ENCODE measurements at regions not wholly inside any gene's neighbourhood (a gene's known extent, or its start where the extent isn't known, plus 50 kb on each side); places are given as distances from the start of the nearest gene placed in this dataset.

DNA sequence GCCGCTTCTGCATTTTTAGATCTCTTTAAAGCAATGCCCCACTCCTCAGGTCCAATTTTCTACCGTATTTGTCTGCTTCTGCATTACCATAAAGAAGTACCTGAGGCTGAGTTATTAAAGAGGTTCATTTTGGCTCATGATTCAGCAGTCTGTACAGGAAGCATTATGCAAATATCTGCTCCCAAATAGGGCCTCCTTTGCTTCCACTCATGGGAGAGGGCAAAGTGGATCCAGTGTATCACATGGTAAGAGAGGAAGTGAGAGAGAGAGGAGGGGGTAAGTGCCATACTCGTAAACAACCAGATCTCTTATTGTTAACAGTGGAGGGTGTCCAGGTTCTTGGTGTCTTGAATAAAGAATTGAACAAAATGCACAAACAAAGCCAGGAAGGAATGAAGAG lies 316.1 kb upstream of the SEL1L start:
- peak; percentile 43 for DNase-seq

GRCh38 chr14:81855007-81855406 lies 321.4 kb upstream of the SEL1L start:
- DNase-seq = peak; percentile 44

GRCh38 chr14:81859046-81859445 lies 325.4 kb upstream of the SEL1L start:
- DNase-seq = no peak

DNA sequence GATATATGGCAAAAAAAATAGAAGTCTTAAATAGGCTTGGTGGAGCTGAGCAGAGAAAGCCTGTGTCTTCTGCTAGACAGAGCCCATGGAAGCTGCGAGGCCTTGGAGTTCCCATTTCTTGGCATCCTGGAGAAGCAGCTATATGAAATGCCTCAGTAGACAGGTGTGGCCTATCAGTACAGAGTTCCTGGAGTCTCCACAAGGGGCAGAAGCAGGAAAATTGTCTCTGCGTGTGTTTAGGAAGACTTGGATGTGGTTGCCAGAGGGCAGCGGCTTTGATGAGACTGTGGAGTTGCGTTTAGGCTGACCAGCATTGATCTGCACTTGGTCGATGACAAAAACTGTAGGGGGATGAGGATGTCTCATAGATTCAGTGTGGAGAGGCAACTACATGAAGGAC lies 334.5 kb upstream of the SEL1L start:
- DNase-seq = peak; percentile 18

DNA sequence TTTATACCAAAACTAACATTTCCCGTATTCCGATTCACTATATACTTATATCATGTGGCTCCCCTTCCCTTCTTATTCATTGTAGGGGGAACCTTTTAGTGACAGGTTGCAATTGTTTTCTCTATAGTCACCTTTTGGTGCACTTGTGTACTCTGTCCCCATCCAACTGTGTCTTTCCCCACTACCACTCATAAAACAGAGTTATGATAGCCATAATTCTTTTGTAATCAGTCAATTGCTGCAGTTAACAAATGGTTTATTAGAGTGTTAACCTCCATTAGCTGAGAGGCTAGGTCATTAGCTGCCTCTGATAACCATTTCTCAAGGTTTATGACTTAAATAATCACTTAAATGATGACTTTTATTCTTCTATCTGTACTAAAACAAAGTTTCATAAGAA lies 338.1 kb upstream of the SEL1L start:
- no peak for DNase-seq

GRCh38 chr14:81884382-81884781 lies 350.7 kb upstream of the SEL1L start:
- peak; percentile 27 for DNase-seq

DNA sequence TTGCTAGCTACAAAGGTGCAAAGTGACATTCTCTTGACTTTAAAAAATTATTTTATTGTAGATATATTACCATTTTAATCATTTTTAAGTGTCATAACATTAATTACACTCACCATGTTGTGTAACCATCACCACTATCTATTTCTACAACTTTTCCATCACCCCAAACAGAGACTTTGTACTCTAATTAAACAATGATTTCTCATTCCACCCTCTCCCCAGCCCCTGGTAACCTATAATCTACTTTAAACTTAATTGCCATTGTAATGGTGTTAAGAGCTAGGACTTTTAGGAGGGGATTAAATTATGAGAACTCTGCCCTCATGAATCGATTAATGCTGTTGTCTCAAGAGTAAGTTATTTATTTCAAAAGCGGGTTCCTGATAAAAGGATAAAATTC lies 352.9 kb upstream of the SEL1L start:
- no peak for DNase-seq

DNA sequence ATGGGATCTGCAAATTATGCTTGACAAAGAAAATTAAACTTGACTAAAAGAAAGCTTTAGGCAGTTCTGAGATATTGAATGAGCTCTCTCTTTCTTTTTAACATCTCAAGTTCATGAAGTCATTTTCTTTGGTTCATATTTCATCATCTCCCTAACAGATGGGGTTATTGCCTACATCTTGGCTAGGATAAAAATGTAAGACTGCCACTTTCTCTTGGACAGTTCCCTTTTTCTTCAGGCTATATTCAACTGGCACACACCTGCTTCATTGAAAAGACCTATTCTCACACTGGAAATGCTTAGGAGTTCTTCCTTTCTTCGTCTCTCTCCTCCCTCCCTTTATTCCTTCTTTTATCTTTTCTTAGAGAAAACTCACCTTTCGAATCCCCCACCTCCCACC lies 355.9 kb upstream of the SEL1L start:
- DNase-seq = no peak

GRCh38 chr14:81890020-81890419 lies 356.4 kb upstream of the SEL1L start:
- DNase-seq = no peak

- no peak for DNase-seq
These were observed 369.8 kb upstream of the SEL1L start for GRCh38 chr14:81903477-81903876.

DNA sequence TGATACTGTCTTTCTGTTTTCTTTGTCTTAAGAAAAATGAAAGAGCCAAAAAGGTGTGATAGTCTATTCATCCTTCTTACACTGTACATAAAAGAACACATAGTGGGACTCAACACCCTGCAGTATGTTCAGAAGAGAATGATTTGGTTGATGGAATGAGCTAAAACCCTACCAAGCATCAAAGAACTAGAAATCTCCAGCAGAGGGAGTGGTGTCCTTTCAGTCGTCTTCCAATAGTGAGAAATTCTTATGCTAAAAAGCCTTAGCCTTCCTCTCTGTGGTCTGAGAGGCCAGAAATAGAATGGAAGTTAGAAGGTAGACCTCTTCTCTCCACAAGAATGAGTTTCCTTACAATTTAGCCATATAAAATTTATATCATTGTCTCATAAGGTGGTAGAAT lies 393.4 kb upstream of the SEL1L start:
- DNase-seq = peak; percentile 32

DNA sequence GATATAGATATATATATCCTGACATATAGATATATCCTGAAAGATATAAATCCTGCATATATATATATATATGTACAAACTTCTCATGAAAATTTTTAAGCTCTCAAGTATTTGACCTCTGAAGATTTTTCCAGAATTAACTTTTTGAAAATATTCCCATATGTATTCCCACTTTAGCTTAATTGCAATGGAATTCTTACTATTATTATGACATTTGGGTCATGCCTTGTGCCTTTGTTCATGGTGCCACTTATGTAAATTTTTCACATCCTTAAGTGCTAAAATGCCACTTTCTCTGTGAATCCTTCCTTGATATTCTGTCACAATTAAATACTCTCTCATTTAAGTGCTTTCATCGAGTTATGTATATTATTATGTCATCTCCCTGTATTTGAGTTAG lies 398.2 kb upstream of the SEL1L start:
- no peak for DNase-seq

DNA sequence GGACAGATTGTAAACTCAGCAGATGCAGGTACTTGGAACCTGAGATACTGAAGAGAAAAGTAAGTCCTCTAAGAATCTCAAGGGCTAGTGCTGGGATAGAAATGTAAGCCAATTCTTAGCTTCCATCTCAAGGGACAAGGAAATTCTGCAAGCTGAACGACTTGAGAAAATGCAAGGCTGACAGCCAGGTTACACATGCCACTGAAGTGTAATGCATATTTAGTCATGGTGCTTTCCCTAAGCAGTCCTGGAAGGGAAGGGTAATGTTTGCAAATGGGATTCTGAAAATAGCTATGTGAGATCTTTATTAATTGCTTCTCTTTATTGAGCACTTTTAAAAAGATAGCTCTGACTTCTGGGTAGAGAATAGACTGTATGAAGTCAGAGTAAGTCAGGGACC lies 402.7 kb upstream of the SEL1L start:
- DNase-seq = no peak

DNA sequence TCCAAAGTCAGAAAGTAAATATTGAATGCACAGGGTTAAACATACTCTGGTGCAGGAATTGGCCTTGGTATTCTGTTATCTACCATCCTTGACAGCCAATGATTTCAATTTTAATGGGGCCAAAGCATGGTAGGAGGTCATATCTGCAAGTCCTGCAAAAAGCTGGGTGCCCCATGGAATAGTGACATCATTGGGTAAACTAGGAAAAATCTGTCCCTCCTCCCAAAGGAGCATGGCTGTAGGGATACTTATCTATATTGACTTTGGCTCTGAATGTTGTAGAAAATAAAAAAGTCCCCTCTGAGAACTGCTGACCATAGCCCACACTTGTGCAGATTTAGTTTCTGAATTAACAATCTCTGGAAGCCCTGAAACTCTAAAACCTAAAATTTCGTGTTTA lies 403.2 kb upstream of the SEL1L start:
- DNase-seq = no peak

- DNase-seq = no peak
These were observed 404.7 kb upstream of the SEL1L start for GRCh38 chr14:81938341-81938740.

DNA sequence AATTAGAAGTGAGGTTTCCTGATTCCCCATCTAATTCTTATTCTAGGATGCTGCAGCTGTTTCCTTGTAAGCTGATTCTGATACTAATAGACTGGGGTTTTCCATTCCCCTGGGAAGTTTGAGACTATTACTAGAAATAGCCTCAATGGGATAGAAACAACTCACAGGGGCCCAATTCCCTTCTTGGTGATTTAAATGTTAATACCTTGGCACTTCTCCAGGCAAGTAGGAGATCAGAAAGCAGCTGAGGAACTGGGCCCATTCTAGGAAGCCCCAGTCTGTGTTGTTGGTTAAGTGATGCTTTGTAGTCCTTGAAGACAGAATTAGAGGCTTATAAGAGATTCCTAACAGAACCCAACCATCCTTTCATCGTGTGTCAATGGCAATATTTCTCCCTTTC lies 407.0 kb upstream of the SEL1L start:
- DNase-seq = no peak

- no peak for DNase-seq
These were observed 408.4 kb upstream of the SEL1L start for GRCh38 chr14:81942071-81942470.

GRCh38 chr14:81946375-81946774 lies 412.7 kb upstream of the SEL1L start:
- DNase-seq = no peak

DNA sequence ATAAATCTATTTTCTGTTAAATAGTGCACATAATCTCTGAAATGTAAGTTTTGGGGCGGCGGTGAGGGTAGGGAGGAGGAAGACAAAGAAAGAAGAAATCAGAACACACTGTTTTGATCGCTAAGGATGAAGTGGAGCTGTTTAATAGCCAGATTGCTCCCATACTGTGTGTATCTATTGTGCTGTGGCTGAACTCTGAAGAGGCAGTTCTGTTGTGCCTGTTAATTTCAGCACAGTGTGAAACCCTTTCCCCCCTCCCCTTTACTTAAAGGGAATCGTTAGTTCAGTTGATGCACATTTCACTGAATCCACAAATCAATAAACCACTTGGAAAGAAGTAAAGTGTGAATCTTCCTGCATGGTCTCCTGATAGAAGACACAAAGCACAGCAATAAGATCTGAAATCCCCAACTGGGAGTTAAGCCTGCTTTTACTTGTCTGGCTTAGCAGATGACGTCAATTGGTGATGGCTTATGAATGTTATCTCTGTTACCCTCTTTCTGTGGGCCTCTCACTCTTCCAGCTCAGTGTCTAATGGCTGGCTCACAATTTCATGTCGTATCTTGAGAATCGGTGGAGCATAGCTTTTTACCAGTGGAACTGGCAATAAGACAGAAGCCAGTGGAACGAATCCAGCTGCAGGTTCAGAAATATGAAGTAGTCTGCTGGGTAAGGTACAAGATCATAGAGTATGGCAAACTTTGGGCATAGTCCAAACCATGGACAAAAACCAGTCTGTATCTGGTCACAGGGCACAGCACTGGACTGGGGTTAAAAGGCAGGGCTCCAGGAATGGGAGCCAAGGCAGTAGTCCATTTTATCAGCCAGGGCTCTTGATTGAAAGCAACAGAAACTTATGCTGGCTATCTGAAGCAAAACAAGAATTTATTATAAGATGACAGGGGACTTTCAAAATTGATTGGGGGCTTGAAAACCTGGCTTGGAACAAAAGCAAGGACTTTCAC lies 413.5 kb upstream of the SEL1L start:
- DNase-seq = no peak

DNA sequence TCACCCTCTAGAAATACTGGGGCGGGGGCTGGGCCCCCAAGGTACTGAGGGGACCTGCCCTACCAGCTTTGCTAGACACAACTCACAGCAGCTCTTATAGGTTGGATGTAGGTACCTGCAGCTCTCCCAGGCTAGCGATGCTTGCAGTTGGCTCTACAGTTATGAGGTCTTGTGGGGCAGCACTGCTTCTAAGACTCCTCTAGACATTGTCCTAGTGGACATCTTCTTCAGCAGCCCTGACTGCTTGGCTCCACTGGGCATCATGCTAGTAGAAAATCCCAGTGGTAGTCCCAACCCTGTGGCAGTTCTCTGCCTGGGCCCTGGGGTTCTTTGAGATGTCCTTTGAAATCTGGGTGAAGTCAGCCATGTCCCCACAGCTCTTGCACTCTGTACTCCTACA lies 419.3 kb upstream of the SEL1L start:
- DNase-seq = no peak

- no peak for DNase-seq
These were observed 419.8 kb upstream of the SEL1L start for GRCh38 chr14:81953419-81953818.

DNA sequence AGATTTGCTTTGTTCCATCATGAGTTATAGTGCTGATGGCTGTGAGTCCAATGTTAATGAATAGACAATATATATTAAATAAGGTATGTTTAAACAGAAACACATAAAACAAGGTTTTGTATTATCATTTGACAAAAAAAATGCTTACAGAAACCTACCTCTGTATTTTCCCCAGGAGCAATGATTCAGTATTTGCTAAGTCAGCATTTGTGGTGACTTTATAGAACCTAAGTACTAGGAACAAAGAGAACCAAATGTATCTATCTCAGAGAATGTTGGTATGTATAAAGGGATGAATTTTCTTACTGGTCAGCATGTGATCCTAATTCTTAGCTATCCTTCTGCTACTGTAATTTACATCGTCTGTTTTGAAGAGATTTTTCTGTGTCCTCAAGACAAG lies 421.5 kb upstream of the SEL1L start:
- DNase-seq = no peak

DNA sequence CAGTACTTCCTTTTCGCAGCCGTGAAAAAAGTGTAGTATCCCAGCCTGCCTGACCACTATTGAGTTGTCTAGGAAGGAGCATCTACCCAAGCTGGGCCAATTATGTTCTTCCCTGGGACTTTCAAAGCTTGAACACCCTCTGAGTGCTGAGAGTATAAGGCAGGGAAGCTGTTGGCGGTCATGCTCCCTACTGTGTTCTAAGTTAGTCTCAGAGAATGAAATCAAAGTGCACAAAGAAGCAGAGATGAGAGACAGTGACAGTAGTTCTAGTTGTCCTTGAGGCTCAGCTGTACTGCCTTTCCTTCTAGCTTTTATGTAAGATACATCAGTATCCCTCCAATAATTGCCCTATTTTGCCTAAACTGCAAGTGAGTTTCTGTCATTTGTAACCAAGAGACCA lies 427.1 kb upstream of the SEL1L start:
- DNase-seq = no peak

DNA sequence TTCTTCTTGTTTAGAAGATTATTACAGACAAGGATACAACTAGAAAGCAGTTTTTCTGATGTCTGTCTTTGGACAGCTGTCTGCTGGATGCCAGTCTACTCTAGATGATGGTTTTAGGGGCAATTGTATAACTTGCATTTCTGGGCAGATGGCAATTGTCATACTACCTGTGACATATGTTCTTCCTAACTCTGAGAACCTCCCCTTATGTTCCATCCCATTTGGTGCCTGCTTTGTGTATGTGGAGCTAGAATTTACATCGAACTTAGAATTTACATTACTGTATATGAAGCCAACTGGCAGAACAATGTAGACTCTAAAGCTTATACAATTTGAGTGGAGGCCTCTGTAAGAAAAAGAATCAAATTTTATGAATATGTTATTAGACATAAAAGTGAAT lies 430.2 kb upstream of the SEL1L start:
- DNase-seq = no peak

DNA sequence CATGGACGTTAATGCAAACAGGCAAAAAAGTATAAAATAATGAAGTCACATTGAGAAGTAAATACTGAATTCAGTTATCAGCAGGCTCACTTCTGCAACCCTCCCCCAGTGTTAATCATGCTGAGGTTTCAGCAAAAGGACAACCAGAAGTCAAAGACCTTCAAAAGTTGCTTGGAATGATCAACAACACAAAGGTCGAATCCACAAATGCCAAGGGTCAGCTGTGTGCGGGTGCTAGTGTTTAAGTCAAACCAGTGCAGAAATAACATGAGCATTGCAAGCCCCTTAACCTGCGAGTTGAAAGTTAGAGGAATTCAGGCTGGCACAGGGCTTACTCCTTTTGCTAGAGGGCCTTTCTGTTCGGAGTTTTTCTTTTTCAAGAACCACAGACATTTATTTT lies 436.7 kb upstream of the SEL1L start:
- DNase-seq = no peak

Data from DMS53 (cell line).